AG04450 (cell line): ENCODE measurements at regions not wholly inside any gene's neighbourhood (a gene's known extent, or its start where the extent isn't known, plus 50 kb on each side); places are given as distances from the start of the nearest gene placed in this dataset.

ENCODE experiments used
- CTCF ChIA-PET: fragments of 300-600, 350-600 bp; formaldehyde crosslinking; extraction: SDS; loops from one replicate; lab custom pipeline; 2022; ENCODE audit warnings: antibody characterized with exemption, inconsistent platforms; lab: Charles Lee
- POLR2A ChIA-PET: fragments of 350-600 bp; formaldehyde crosslinking; extraction: SDS; loops from one replicate; lab custom pipeline; 2021; ENCODE audit warnings: antibody characterized with exemption, inconsistent platforms; lab: Yijun Ruan, JAX
- DNase-seq: peaks from one replicate; pipeline ENCODE4 v3.0.0-alpha.2; 2011; ENCODE audit warnings: low read depth, low spot score
- H3K27ac ChIP-seq: one replicate; pipeline ENCODE4 v1.5.1; 2012; ENCODE audit warnings: low read depth, low read length, control low read depth
- H3K27me3 ChIP-seq: one replicate; pipeline ENCODE4 v1.6.0; 2012; ENCODE audit warnings: low read length; ENCODE audit not compliant: control insufficient read depth, insufficient read depth
- H3K4me3 ChIP-seq: 2 replicates; pipeline ENCODE4 v1.5.1; 2011; ENCODE audit warnings: mild to moderate bottlenecking, low read depth, low read length, control low read depth
- H3K9me3 ChIP-seq: 2 replicates; pipeline ENCODE4 v1.5.1; 2012; ENCODE audit warnings: low read length; ENCODE audit not compliant: control insufficient read depth, insufficient read depth
- TF ChIP-seq, protein P1 (sequence below): IDR thresholded peaks from 2 replicates; pipeline ENCODE4 v1.5.1; 2011; ENCODE audit warnings: low read depth, low read length, control low read depth, inconsistent platforms

DNA sequence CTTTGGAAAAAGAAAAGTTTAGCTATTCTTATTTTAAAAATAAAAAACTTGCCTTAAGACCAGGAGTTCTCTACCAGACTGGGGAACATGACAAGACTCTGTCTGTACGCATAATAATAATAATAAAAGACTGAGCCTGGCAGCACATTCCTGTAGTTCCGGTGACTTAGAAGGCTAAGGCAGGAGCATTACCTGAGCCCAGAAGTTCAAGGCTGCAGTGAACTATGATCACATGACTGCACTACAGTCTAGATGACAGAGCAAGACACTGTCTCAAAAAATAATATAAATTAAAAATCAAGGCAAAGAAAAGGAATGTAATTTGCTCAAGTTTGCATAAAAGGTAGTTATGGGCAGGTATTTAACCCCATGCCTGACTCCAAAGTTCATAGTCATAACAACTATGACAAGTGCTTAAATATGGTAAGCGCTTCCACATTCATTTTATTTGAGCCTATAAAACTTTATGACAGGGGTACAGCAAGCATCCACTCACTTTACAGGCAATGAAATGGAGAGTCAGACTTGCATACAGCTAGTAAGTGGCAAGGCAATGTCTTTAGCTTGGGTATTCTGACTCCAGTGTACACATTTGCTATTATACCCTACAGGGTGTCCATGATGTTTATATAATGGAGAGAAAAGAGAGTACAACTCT, 1567.8 kb upstream of the PIK3C3 start:
- Histone ChIP-seq H3K27ac (no peak overlapping the region), H3K4me3 (no peak overlapping the region), H3K9me3 (no peaks in the 10 kb centered on the region), H3K27me3 (no peaks in the 10 kb centered on the region)
- CTCF ChIA-PET, result interaction anchor here (0.5 kb wide), 1 partner anchor 940 kb away, joined by 3 read pairs; no protein-coding TSS in a partner anchor
- TF ChIP-seq, protein P1, sequence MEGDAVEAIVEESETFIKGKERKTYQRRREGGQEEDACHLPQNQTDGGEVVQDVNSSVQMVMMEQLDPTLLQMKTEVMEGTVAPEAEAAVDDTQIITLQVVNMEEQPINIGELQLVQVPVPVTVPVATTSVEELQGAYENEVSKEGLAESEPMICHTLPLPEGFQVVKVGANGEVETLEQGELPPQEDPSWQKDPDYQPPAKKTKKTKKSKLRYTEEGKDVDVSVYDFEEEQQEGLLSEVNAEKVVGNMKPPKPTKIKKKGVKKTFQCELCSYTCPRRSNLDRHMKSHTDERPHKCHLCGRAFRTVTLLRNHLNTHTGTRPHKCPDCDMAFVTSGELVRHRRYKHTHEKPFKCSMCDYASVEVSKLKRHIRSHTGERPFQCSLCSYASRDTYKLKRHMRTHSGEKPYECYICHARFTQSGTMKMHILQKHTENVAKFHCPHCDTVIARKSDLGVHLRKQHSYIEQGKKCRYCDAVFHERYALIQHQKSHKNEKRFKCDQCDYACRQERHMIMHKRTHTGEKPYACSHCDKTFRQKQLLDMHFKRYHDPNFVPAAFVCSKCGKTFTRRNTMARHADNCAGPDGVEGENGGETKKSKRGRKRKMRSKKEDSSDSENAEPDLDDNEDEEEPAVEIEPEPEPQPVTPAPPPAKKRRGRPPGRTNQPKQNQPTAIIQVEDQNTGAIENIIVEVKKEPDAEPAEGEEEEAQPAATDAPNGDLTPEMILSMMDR, result no peak
- no peak for DNase-seq
- POLR2A ChIA-PET, result no interaction called here

DNA sequence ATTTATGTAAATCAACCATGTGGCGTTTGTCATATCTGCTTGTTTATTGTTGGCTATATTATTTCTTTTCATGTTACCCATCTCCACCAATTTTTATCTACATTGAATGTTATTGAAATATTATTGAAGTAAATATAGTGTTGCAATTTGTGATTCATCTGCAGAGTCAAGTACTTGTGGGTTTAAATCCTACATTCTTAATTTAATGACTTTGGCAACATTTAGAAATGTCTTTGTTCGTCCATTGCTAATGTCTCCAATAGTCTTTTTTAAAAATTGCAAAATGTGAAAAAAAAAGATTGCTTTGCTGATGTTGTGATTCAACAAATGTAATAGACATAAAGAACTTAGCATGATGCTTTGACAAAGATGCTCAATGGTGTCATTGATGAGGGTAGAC, 1572.8 kb upstream of the PIK3C3 start:
- no peaks in the 10 kb centered on the region for H3K27me3 ChIP-seq
- ChIA-PET CTCF (no interaction called here), POLR2A (no interaction called here)
- no peak overlapping the region for H3K4me3 ChIP-seq
- TF ChIP-seq, protein P1, result no peak
- H3K27ac ChIP-seq, result no peak overlapping the region
- no peak for DNase-seq
- no peaks in the 10 kb centered on the region for H3K9me3 ChIP-seq

DNA sequence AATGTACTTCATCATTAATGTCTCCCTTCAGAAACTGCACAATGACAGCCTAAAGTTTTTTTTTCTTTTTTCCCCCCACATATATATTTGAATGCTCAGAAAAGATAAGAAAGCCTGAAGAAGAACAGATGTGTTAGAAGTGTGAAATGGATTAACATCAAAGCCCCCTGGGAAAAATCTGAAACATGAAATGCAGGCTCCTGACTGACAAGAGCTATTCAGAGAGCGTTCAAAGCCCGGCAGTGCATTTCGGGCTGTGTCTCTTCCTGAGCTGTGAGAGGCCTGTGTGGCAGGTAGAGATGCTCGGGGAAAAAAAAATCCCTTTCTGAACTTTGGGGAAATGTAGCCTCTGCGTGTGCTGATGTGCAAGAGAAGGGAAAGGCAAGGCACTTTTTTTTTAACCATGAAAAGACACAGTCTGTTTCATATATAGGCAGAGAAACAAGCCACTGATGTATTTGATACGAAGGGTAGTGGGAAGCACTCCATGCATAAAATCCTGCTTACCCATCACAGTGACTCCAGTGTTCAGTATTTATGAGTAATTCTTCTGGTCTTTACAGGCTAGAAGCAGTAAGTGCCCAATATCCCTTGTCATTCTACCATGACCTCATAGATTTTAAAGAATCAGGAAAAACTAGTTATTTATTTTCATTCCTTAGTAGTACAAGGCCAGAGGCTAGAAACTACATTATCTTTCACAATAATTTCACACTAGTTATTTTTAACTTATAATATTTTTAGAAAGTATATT, 1574.2 kb upstream of the PIK3C3 start:
- CTCF ChIA-PET, result no interaction called here
- TF ChIP-seq, protein P1, result no peak

DNA sequence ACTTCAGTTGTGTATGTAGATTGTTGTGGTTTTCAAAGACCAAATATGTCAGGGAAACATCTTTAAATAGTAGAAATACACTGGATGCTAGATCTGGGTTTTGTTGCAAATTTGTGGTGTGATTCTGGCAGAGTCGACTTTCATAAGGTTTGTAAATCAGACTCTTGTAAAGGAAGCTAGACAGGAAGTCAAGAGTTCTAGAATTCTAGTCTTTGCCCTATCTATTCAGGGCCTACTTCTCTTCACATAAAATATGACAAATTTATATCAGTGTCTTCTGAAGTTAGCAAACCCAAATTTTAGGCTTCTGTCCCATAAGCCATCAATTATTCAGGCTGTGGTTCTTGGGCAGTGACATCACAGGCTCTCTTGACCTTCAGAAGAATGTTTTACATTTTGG, 1579.2 kb upstream of the PIK3C3 start:
- no peak for DNase-seq
- H3K27ac ChIP-seq, result no peak overlapping the region
- CTCF ChIA-PET, result no interaction called here

More for the DNA sequence above, 1574.2 kb upstream of the PIK3C3 start:
- Histone ChIP-seq H3K27me3 (no peaks in the 10 kb centered on the region), H3K9me3 (no peaks in the 10 kb centered on the region), H3K27ac (no peak overlapping the region), H3K4me3 (no peak overlapping the region)
- POLR2A ChIA-PET, result no interaction called here
- no peak for DNase-seq

More for the DNA sequence above, 1579.2 kb upstream of the PIK3C3 start:
- POLR2A ChIA-PET, result no interaction called here
- Histone ChIP-seq H3K4me3 (no peak overlapping the region), H3K27me3 (no peaks in the 10 kb centered on the region), H3K9me3 (no peaks in the 10 kb centered on the region)
- TF ChIP-seq, protein P1, result no peak
